ENCODE measurements at regions not wholly inside any gene's neighbourhood (a gene's known extent, or its start where the extent isn't known, plus 50 kb on each side); places are given as distances from the start of the nearest gene placed in this dataset.

DNA sequence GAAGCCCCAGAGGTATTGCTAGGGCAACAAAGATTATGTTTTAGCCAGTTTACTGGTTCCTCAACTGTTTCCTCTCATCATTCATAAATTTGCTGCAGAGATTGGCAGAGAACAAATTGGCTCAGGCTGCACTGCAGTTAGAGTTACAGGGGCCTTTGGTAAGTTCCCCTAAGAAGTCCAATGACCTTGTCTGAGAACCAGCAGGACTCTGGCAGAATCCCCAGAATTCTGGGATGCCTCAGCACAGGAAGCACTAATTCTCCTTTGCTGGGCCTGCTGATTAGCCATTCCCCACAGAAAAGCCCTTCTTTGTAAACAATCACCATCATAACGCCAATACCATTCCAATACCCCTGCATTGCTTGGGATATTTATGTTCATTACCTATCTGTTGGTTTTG is 151.3 kb downstream of the USP46 start:
- no peak overlapping the region for H3K27ac ChIP-seq (ENCODE audit: low read depth, low read length)
- H3K36me3 ChIP-seq (ENCODE audit: control insufficient read depth in 1 of 2, insufficient read depth in 2 of 2, low read length in 2 of 2), result no peaks in the 10 kb centered on the region
- H2AFZ ChIP-seq (ENCODE audit: low read depth, low read length, poor library complexity, severe bottlenecking), result no peak overlapping the region
- H3K9me2 ChIP-seq (ENCODE audit: insufficient read depth), result no peaks in the 10 kb centered on the region
- no peak for DNase-seq (ENCODE audit: low read depth, low spot score)
- intact Hi-C loops (cut with micrococcal nuclease), result no loop called here
- RAD21 ChIA-PET (ENCODE audit: low non-redundant PET in 1 of 2, low total read pairs in 2 of 2, uncharacterized antibody in 2 of 2, unreplicated experiment in 2 of 2), result no interaction called here
- H3K79me2 ChIP-seq (ENCODE audit: insufficient read depth, low read length), result no peaks in the 10 kb centered on the region
- no peak overlapping the region for H3K9ac ChIP-seq (ENCODE audit: low read length)
- CTCF ChIA-PET, result no interaction called here
- POLR2A ChIA-PET, result no interaction called here
- no peak overlapping the region for H3K4me3 ChIP-seq (replicated peaks in 1 of 2; ENCODE audit: low read depth in 1 of 2, low read length in 2 of 2)
- no peaks in the 10 kb centered on the region for H3K9me3 ChIP-seq (ENCODE audit: control insufficient read depth in 1 of 2, insufficient read depth in 1 of 2, low read depth in 1 of 2, low read length in 2 of 2)
- H3K27me3 ChIP-seq (ENCODE audit: insufficient read depth, low read length), result peaks cover 10% of the 10 kb centered on the region
- no peak overlapping the region for H3K4me2 ChIP-seq (ENCODE audit: low read length)
- no TSS peak for BruUV-seq (replicated peaks)
- no peak for TF ChIP-seq POLR2A (IDR thresholded peaks at IDR 0.05; ENCODE audit: borderline replicate concordance, extremely low read depth, insufficient read depth, insufficient read length)
- no peak for TF ChIP-seq EGR1 (IDR thresholded peaks at IDR 0.05; ENCODE audit: low read depth)
- TF ChIP-seq, protein P1, sequence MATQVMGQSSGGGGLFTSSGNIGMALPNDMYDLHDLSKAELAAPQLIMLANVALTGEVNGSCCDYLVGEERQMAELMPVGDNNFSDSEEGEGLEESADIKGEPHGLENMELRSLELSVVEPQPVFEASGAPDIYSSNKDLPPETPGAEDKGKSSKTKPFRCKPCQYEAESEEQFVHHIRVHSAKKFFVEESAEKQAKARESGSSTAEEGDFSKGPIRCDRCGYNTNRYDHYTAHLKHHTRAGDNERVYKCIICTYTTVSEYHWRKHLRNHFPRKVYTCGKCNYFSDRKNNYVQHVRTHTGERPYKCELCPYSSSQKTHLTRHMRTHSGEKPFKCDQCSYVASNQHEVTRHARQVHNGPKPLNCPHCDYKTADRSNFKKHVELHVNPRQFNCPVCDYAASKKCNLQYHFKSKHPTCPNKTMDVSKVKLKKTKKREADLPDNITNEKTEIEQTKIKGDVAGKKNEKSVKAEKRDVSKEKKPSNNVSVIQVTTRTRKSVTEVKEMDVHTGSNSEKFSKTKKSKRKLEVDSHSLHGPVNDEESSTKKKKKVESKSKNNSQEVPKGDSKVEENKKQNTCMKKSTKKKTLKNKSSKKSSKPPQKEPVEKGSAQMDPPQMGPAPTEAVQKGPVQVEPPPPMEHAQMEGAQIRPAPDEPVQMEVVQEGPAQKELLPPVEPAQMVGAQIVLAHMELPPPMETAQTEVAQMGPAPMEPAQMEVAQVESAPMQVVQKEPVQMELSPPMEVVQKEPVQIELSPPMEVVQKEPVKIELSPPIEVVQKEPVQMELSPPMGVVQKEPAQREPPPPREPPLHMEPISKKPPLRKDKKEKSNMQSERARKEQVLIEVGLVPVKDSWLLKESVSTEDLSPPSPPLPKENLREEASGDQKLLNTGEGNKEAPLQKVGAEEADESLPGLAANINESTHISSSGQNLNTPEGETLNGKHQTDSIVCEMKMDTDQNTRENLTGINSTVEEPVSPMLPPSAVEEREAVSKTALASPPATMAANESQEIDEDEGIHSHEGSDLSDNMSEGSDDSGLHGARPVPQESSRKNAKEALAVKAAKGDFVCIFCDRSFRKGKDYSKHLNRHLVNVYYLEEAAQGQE (IDR thresholded peaks at IDR 0.05; ENCODE audit: low read depth), result no peak
- no peak for TF ChIP-seq ZNF274 (IDR thresholded peaks at IDR 0.05; ENCODE audit: low read depth, low read length)
- TF ChIP-seq RAD21 (IDR thresholded peaks at IDR 0.05; ENCODE audit: low read depth), result no peak
- no peak for TF ChIP-seq CEBPB (IDR thresholded peaks at IDR 0.05; ENCODE audit: low read depth)
- TF ChIP-seq ZFX (IDR thresholded peaks at IDR 0.05), result no peak
- TF ChIP-seq SP1 (IDR thresholded peaks at IDR 0.05; ENCODE audit: low read depth), result no peak
- no peak for TF ChIP-seq ELF1 (IDR thresholded peaks at IDR 0.05; ENCODE audit: borderline replicate concordance, low read depth)
- no peak for TF ChIP-seq FOSL1 (IDR thresholded peaks at IDR 0.05; ENCODE audit: low read depth)
- no peak for TF ChIP-seq YY1 (IDR thresholded peaks at IDR 0.05; ENCODE audit: extremely low read depth, insufficient replicate concordance, low read depth, low read length)
- TF ChIP-seq SIN3A (IDR thresholded peaks at IDR 0.05; ENCODE audit: low read depth), result no peak
- TF ChIP-seq TCF7L2 (IDR thresholded peaks at IDR 0.05; ENCODE audit: borderline replicate concordance, extremely low read depth, insufficient read depth, insufficient read length), result no peak
- TF ChIP-seq JUND (IDR thresholded peaks at IDR 0.05), result no peak
- TF ChIP-seq, protein P2, sequence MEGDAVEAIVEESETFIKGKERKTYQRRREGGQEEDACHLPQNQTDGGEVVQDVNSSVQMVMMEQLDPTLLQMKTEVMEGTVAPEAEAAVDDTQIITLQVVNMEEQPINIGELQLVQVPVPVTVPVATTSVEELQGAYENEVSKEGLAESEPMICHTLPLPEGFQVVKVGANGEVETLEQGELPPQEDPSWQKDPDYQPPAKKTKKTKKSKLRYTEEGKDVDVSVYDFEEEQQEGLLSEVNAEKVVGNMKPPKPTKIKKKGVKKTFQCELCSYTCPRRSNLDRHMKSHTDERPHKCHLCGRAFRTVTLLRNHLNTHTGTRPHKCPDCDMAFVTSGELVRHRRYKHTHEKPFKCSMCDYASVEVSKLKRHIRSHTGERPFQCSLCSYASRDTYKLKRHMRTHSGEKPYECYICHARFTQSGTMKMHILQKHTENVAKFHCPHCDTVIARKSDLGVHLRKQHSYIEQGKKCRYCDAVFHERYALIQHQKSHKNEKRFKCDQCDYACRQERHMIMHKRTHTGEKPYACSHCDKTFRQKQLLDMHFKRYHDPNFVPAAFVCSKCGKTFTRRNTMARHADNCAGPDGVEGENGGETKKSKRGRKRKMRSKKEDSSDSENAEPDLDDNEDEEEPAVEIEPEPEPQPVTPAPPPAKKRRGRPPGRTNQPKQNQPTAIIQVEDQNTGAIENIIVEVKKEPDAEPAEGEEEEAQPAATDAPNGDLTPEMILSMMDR (IDR thresholded peaks at IDR 0.05 in 2 of 3, conservative IDR thresholded peaks at IDR 0.05 in 1 of 3; ENCODE audit: borderline replicate concordance in 1 of 3, insufficient read depth in 1 of 3, low read depth in 2 of 3, low read length in 2 of 3), result no peak
- TF ChIP-seq, protein P3, sequence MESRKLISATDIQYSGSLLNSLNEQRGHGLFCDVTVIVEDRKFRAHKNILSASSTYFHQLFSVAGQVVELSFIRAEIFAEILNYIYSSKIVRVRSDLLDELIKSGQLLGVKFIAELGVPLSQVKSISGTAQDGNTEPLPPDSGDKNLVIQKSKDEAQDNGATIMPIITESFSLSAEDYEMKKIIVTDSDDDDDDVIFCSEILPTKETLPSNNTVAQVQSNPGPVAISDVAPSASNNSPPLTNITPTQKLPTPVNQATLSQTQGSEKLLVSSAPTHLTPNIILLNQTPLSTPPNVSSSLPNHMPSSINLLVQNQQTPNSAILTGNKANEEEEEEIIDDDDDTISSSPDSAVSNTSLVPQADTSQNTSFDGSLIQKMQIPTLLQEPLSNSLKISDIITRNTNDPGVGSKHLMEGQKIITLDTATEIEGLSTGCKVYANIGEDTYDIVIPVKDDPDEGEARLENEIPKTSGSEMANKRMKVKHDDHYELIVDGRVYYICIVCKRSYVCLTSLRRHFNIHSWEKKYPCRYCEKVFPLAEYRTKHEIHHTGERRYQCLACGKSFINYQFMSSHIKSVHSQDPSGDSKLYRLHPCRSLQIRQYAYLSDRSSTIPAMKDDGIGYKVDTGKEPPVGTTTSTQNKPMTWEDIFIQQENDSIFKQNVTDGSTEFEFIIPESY (IDR thresholded peaks at IDR 0.05; ENCODE audit: extremely low read depth, insufficient replicate concordance, low read length), result no peak
- TF ChIP-seq POLR2AphosphoS5 (IDR thresholded peaks at IDR 0.05; ENCODE audit: low read depth, low read length), result no peak
- no peaks in the 10 kb centered on the region for H3K4me1 ChIP-seq (ENCODE audit: control insufficient read depth in 1 of 2, insufficient read depth in 2 of 2, low read length in 2 of 2)
- H4K20me1 ChIP-seq (ENCODE audit: insufficient read depth), result no peaks in the 10 kb centered on the region
- ATAC-seq, result no peak
